Skeletal muscle satellite cell (primary cell): ENCODE measurements at regions not wholly inside any gene's neighbourhood (a gene's known extent, or its start where the extent isn't known, plus 50 kb on each side); places are given as distances from the start of the nearest gene placed in this dataset.
A peak's percentile ranks its signal among the peaks of the same experiment; 100 is the strongest.
"Not testable (repeated sequence)": the region's sequence is repeated elsewhere in the genome, so short reads cannot be mapped to it uniquely, and the experiment has no call there.

Experiments used
- H3K27me3 ChIP-seq: 2 replicates; pipeline ENCODE4 v1.7.0; 2013; ENCODE audit warnings: low read length; ENCODE audit not compliant: control insufficient read depth, insufficient read depth
- H3K36me3 ChIP-seq: 2 replicates; pipeline ENCODE4 v1.7.0; 2013; ENCODE audit warnings: mild to moderate bottlenecking, control low read depth, low read length; ENCODE audit not compliant: insufficient read depth
- H3K4me1 ChIP-seq: 2 replicates; pipeline ENCODE4 v1.7.0; 2013; ENCODE audit warnings: low read length; ENCODE audit not compliant: control insufficient read depth, insufficient read depth
- H3K4me2 ChIP-seq: 2 replicates; pipeline ENCODE4 v1.7.0; 2013; ENCODE audit warnings: mild to moderate bottlenecking, low read length
- H3K4me3 ChIP-seq: 2 replicates; pipeline ENCODE4 v1.7.0; 2013; ENCODE audit warnings: low read length
- H3K9ac ChIP-seq: 2 replicates; pipeline ENCODE4 v1.7.0; 2013; ENCODE audit warnings: mild to moderate bottlenecking, low read depth, low read length, moderate library complexity
- H3K9me3 ChIP-seq: replicated peaks from 2 replicates; pipeline ENCODE4 v1.7.0; 2013; ENCODE audit warnings: mild to moderate bottlenecking, control low read depth, low read length

DNA sequence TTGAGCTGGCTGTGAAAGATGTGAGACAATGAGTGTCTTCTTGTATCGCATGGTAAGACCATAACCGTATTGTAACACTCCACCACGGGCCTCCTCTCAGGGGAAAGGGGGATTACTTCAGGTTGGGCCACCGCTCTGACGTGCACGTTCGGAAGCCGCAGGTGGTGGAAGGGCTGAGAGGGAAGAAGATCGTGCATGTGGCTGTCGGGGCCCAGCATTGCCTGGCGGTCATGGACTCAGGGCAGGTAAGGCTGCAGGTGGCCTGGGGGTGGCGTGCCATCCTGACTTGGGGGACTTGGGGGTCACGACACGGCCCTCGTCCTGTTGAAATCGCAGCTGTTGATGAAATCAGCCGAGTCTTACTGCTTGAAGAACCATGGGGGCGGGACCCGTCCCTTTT lies 87.3 kb upstream of the FAN1 start:
- Histone ChIP-seq H3K9me3 (no peaks in the 10 kb centered on the region), H3K4me1 (no peaks in the 10 kb centered on the region), H3K4me3 (no peak overlapping the region)

DNA sequence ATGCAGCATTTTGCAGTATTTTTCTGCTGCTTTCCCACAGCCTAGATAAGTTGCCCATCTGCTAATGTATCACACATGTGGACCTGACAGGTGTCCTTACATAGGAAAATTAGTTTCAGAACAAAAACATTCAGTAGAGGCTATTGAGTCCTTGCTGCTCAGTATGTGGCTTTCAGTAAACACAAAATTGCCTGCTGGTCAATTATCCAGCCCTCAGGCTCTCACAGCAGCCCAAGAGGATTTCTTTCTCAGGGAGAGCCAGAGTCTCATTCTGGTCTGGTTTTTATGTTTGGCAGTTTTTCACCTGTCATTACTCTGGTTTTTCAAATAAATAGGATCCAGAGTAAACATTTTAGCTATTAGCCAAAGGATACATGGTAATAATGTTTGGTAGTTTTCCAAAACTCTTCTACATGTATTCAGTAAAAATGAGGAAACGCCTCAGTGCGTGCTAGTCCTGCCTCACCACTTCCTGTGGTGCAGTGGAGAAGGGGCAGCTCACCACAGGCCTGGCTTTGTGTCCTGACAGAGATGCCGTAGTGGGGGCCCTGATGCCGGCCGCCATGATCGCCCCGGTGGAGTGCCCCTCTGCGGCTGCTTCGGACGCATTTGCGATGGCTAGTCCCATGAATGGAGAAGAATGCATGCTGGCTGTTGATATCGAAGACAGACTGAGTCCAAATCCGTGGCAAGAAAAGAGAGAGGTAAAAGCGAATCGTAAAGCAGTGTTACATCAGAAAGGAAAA lies 80.5 kb upstream of the FAN1 start:
- not testable (repeated sequence) for H3K4me1 ChIP-seq, H3K9ac ChIP-seq, H3K9me3 ChIP-seq, H3K36me3 ChIP-seq, H3K27me3 ChIP-seq, H3K4me2 ChIP-seq, H3K4me3 ChIP-seq

More for the DNA sequence above, 87.3 kb upstream of the FAN1 start:
- Histone ChIP-seq H3K27me3 (no peaks in the 10 kb centered on the region), H3K4me2 (no peak overlapping the region), H3K36me3 (no peaks in the 10 kb centered on the region), H3K9ac (no peak overlapping the region)

DNA sequence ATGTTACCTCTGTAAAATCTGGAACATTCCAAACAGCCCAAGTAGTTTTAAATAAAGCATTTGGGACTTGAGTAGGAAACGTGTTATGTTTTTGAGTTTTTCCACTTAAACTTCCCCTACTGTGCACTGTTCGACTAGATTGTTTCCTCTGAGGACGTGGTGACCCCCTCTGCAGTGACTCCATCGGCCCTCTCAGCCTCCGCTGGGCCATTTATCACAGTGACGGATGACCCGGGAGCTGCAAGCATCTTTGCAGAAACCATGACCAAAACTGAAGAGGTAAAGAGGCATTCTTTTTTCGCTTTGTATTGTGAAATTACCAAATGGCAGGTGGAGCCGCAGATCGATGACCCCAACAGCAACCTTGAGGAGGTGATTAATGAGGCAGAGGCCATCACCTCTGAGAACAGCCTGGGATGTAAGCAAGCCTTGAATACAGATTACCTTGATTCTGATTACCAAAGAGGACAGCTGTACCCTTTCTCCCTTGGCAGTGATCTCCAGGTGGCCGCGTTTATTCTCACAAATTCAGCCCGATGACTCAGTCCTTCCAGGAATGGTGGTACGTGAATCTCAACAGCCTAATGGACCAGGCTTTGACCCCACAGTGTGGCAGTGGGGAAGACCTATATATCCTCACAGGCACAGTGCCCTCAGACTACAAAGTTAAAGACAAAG lies 79.1 kb upstream of the FAN1 start:
- Histone ChIP-seq H3K4me3 (no peak overlapping the region), H3K9ac (no peak overlapping the region), H3K4me1 (no peaks in the 10 kb centered on the region), H3K9me3 (no peaks in the 10 kb centered on the region), H3K36me3 (no peaks in the 10 kb centered on the region), H3K27me3 (no peaks in the 10 kb centered on the region), H3K4me2 (no peak overlapping the region)

DNA sequence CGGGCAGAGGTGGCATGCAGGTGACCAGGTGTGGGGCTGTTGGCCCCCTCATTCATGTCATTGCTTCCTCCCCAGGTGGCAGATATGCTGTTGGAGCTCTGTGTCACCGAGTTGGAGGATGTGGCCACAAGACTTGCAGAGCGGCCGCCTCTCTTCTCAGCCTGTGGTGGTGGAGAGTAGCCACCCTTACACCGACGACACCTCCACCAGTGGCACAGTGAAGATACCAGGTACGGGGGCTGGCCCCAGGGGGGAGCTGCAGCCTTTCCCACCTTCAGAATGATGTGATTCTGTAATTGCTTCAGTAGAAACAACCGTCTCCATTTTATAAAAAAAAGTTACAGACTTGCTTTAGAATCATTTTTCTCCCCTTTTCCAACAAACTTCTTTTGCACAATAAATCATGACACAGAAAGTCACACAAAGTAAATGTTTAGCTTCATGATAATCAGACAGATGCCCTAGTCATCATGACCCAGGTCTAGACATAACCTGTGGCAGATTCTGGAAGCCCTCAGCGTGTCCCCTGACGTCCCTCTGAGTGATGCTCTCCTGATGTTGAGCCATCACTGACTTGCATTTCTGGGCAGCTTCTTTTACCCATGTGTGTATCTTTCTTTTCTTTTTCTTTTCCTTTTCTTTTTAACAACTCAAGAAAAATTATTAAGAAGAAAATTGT lies 76.0 kb upstream of the FAN1 start:
- H3K9ac ChIP-seq: no peak overlapping the region
- no peaks in the 10 kb centered on the region for H3K9me3 ChIP-seq
- H3K4me2 ChIP-seq: no peak overlapping the region
- no peak overlapping the region for H3K4me3 ChIP-seq
- H3K36me3 ChIP-seq: no peaks in the 10 kb centered on the region
- H3K27me3 ChIP-seq: no peaks in the 10 kb centered on the region
- no peaks in the 10 kb centered on the region for H3K4me1 ChIP-seq

GRCh38 chr15:30828304-30828639 lies 75.4 kb upstream of the FAN1 start:
- H3K27me3 ChIP-seq, H3K4me3 ChIP-seq, H3K36me3 ChIP-seq, H3K4me1 ChIP-seq, H3K9me3 ChIP-seq, H3K9ac ChIP-seq: not testable (repeated sequence)
- H3K4me2 ChIP-seq: peak overlapping the region; percentile 40

DNA sequence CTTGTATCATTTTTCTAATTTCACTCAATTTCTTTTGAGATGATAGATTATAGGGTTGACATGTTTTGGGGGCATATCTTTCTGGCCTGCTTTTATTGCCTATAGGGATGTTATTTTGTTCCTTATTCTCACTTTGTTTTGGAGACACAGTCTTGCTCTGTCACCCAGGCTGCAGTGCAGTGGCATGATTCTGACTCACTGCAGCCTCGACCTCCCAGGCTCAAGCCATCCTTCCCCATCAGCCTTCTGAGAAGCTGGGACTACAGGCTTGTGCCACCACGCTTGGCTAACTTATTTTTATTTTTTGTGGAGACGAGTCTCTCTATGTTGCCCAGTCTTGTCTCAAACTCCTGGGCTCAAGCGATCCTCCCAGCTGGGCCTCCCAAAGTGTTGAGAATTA lies 72.8 kb upstream of the FAN1 start:
- Histone ChIP-seq H3K27me3 (no peaks in the 10 kb centered on the region), H3K4me3 (no peak overlapping the region), H3K9ac (no peak overlapping the region), H3K36me3 (no peaks in the 10 kb centered on the region), H3K4me1 (no peaks in the 10 kb centered on the region), H3K4me2 (no peak overlapping the region), H3K9me3 (no peaks in the 10 kb centered on the region)

DNA sequence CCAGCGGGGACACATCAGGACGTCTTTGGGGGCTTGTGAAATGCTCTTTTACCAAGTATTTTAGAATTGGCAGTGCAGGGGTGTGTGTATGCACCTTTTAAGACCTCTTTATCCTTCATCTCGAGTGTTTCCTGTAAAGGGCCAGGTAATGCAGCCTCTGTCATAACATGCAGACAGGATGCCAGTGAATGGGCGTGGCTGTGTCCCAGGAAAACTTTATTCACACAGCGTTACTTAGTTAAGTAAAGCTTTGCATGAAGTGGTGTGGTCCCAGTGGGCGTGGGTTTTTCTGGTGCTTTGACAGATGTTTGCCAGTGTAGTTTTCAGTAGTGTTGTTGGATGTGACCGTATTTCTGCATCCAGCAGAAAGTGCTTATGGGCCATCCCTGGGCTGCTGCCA lies 70.3 kb upstream of the FAN1 start:
- H3K36me3 ChIP-seq, H3K4me1 ChIP-seq, H3K27me3 ChIP-seq, H3K4me2 ChIP-seq, H3K9me3 ChIP-seq, H3K4me3 ChIP-seq, H3K9ac ChIP-seq: not testable (repeated sequence)

GRCh38 chr15:30841639-30842038 lies 62.1 kb upstream of the FAN1 start:
- not testable (repeated sequence) for H3K4me1 ChIP-seq, H3K9ac ChIP-seq, H3K9me3 ChIP-seq, H3K36me3 ChIP-seq, H3K27me3 ChIP-seq, H3K4me3 ChIP-seq, H3K4me2 ChIP-seq

DNA sequence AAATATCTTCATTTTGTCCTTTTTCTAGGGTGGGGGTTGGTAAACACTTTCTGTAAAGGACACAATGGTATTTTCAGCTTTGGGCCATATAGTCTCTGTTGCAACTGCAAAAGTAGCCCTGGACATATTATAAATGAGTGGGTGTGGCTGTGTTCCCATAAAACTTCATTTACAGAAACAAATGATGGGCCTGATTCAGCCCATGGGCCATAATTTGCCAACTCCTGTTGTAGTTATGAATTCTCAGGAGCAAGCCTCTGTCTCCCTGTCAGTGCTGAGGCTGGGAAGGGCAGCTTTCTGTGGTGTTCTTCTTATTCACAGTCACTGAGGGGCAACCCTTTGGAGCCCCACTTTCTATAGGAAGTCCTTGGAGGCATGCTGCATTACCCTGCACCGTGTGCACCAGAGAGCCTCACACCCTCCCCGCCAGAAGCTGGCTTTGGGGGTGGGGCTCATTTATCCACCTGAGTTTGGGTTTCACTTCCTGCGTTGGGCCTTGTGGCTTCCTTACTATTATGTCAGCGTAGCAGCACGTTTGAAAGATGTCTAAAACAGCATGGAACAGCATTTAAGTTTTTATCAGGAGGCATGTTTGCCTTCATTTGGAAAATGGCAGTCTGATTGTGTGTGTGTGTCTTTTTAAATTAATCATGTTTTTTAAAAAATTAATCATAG lies 60.8 kb upstream of the FAN1 start:
- H3K4me3 ChIP-seq, H3K9ac ChIP-seq, H3K4me2 ChIP-seq, H3K9me3 ChIP-seq, H3K4me1 ChIP-seq, H3K36me3 ChIP-seq, H3K27me3 ChIP-seq: not testable (repeated sequence)

- H3K4me1 ChIP-seq, H3K27me3 ChIP-seq, H3K4me2 ChIP-seq, H3K36me3 ChIP-seq, H3K4me3 ChIP-seq, H3K9me3 ChIP-seq, H3K9ac ChIP-seq: not testable (repeated sequence)
These were observed 58.2 kb upstream of the FAN1 start for GRCh38 chr15:30845536-30845935.
